A673 (cell line): ENCODE measurements at regions not wholly inside any gene's neighbourhood (a gene's known extent, or its start where the extent isn't known, plus 50 kb on each side); places are given as distances from the start of the nearest gene placed in this dataset.

ENCODE experiments used
- BruUV-seq: library from RNA; stranded (reverse); fragments of 400-500 nt; replicated peaks from 2 replicates; lab custom pipeline; 2021; lab: Mats Ljungman, UMichigan
- CTCF ChIA-PET: fragments of 300-600 bp; sonication (Branson Sonifier 250); formaldehyde crosslinking; loops from one replicate; lab custom pipeline; 2022; ENCODE audit warnings: antibody characterized with exemption; lab: Charles Lee
- POLR2A ChIA-PET: fragments of 300-600 bp; sonication (Branson Sonifier 250); formaldehyde crosslinking; loops from one replicate; lab custom pipeline; 2022; ENCODE audit warnings: antibody characterized with exemption; ENCODE audit not compliant: low non-redundant PET; lab: Charles Lee
- DNase-seq: peaks from one replicate; pipeline ENCODE4 v3.0.0-alpha.2; 2015; ENCODE audit warnings: low spot score
- H3K27ac ChIP-seq: fragments of 200-600 bp; sonication (generic); 2 replicates; pipeline ENCODE4 v1.5.1; 2016; ENCODE audit warnings: mixed run types, low read depth, mild to moderate bottlenecking, mixed read lengths, antibody characterized with exemption, low read length; ENCODE audit not compliant: poor library complexity, severe bottlenecking
- H3K27me3 ChIP-seq: fragments of 200-600 bp; sonication (generic); replicated peaks from 2 replicates; pipeline ENCODE4 v1.6.1; 2017; ENCODE audit warnings: mixed run types, low read depth, mild to moderate bottlenecking, mixed read lengths, antibody characterized with exemption, low read length; ENCODE audit not compliant: insufficient read depth, poor library complexity
- H3K36me3 ChIP-seq: fragments of 200-600 bp; sonication (generic); 2 replicates; pipeline ENCODE4 v1.6.1; 2016; ENCODE audit warnings: mixed run types, mild to moderate bottlenecking, mixed read lengths, antibody characterized with exemption, low read length; ENCODE audit not compliant: insufficient read depth, poor library complexity, severe bottlenecking
- H3K4me1 ChIP-seq: fragments of 200-600 bp; sonication (generic); 2 replicates; pipeline ENCODE4 v1.6.1; 2017; ENCODE audit warnings: mixed run types, mild to moderate bottlenecking, mixed read lengths, antibody characterized with exemption, low read length; ENCODE audit not compliant: insufficient read depth, poor library complexity, severe bottlenecking
- H3K4me3 ChIP-seq: fragments of 200-600 bp; sonication (generic); 2 replicates; pipeline ENCODE4 v1.5.1; 2016; ENCODE audit warnings: low read depth, mixed run types, mild to moderate bottlenecking, mixed read lengths, low read length; ENCODE audit not compliant: poor library complexity, severe bottlenecking
- H3K9me3 ChIP-seq: fragments of 200-600 bp; sonication (generic); 2 replicates; pipeline ENCODE4 v1.6.1; 2016; ENCODE audit warnings: mixed run types, low read depth, mild to moderate bottlenecking, mixed read lengths, antibody characterized with exemption, low read length; ENCODE audit not compliant: poor library complexity, severe bottlenecking
- CTCF ChIP-seq: fragments of 300-800, 200-600 bp; sonication (generic); conservative IDR thresholded peaks from 2 replicates; pipeline ENCODE4 v1.5.1; 2017; ENCODE audit warnings: low read depth, mild to moderate bottlenecking, antibody characterized with exemption, low read length, moderate library complexity, mixed read lengths
- EZH2 ChIP-seq: fragments of 200-600 bp; sonication (generic); IDR thresholded peaks from 2 replicates; pipeline ENCODE4 v1.6.1; 2017; ENCODE audit warnings: borderline replicate concordance, low read depth, mild to moderate bottlenecking, mixed read lengths, antibody characterized with exemption, low read length; ENCODE audit not compliant: poor library complexity, severe bottlenecking
- intact Hi-C: fragments of 100-400 bp; cut with micrococcal nuclease; formaldehyde crosslinking; loops from one replicate; pipeline ENCODE4 v1.10.0; 2022; ENCODE audit not compliant: unreplicated experiment

- Histone ChIP-seq H3K36me3 (no peaks in the 10 kb centered on the region), H3K4me1 (peaks cover 44% of the 10 kb centered on the region), H3K27me3 (no peaks in the 10 kb centered on the region), H3K9me3 (no peaks in the 10 kb centered on the region), H3K4me3 (no peak overlapping the region), H3K27ac (no peak overlapping the region)
- ChIA-PET CTCF (interaction anchor here (0.9 kb wide), 1 partner anchor 110 kb away, joined by 4 read pairs; no protein-coding TSS in a partner anchor), POLR2A (no interaction called here)
- no TSS peak for BruUV-seq
- DNase-seq, result no peak
- intact Hi-C loops, result loop anchor here (5.0 kb wide), 1 partner anchor 61 kb away; no protein-coding TSS in a partner anchor
- TF ChIP-seq CTCF (no peak), EZH2 (no peak)
Measured at GRCh38 chr2:224103651-224104050, 64.6 kb upstream of the SERPINE2 start.

GRCh38 chr2:224102991-224103390 is 63.9 kb upstream of the SERPINE2 start:
- Histone ChIP-seq H3K4me3 (no peak overlapping the region), H3K4me1 (peaks cover 47% of the 10 kb centered on the region), H3K27ac (peak overlapping the region; percentile 76), H3K36me3 (no peaks in the 10 kb centered on the region), H3K27me3 (no peaks in the 10 kb centered on the region), H3K9me3 (no peaks in the 10 kb centered on the region)
- DNase-seq, result no peak
- intact Hi-C loops, result loop anchor here (5.0 kb wide), 1 partner anchor 61 kb away; no protein-coding TSS in a partner anchor
- ChIA-PET CTCF (no interaction called here), POLR2A (no interaction called here)
- no peak for TF ChIP-seq CTCF
- no peak for TF ChIP-seq EZH2
- no TSS peak for BruUV-seq

GRCh38 chr2:224101820-224102630 is 62.9 kb upstream of the SERPINE2 start:
- H3K36me3 ChIP-seq, result no peaks in the 10 kb centered on the region
- TF ChIP-seq EZH2, result no peak
- intact Hi-C loops, result loop anchor here (5.0 kb wide), 1 partner anchor 60 kb away; no protein-coding TSS in a partner anchor
- peak overlapping the region; percentile 76 for H3K27ac ChIP-seq
- peak; percentile 92 for DNase-seq
- no peaks in the 10 kb centered on the region for H3K9me3 ChIP-seq
- ChIA-PET CTCF (no interaction called here), POLR2A (no interaction called here)
- H3K4me1 ChIP-seq, result peaks cover 47% of the 10 kb centered on the region
- H3K27me3 ChIP-seq, result no peaks in the 10 kb centered on the region
- BruUV-seq, result no TSS peak
- H3K4me3 ChIP-seq, result no peak overlapping the region
